H1 (cell line): ENCODE measurements at regions not wholly inside any gene's neighbourhood (a gene's known extent, or its start where the extent isn't known, plus 50 kb on each side); places are given as distances from the start of the nearest gene placed in this dataset.

Experiments
- ASH2L ChIP-seq: fragments of 200-600, 300-600 bp; sonication (generic); IDR thresholded peaks from one replicate; pipeline ENCODE4 v1.7.1; 2017; ENCODE audit warnings: low read length
- EGR1 ChIP-seq: IDR thresholded peaks from 2 replicates; pipeline ENCODE4 v1.6.1; 2011; ENCODE audit warnings: low read depth, low read length, borderline replicate concordance
- POU5F1 ChIP-seq: IDR thresholded peaks from 2 replicates; pipeline ENCODE4 v1.6.1; 2011; ENCODE audit warnings: low read depth, mild to moderate bottlenecking, low read length, moderate library complexity
- RNF2 ChIP-seq: fragments of 200-900, 300-1000 bp; sonication (generic); IDR thresholded peaks from 2 replicates; pipeline ENCODE4 v1.7.1; 2016; ENCODE audit warnings: borderline replicate concordance, low read depth, mild to moderate bottlenecking, antibody characterized with exemption, low read length; ENCODE audit not compliant: poor library complexity, severe bottlenecking; ENCODE audit errors: missing control alignments
- SUZ12 ChIP-seq: fragments of 200-600 bp; sonication (generic); IDR thresholded peaks from 2 replicates; pipeline ENCODE4 v1.6.1; 2012; ENCODE audit warnings: mild to moderate bottlenecking, inconsistent platforms, low read length, moderate library complexity, mixed read lengths
- TBP ChIP-seq: IDR thresholded peaks from 2 replicates; pipeline ENCODE4 v1.6.1; 2011; ENCODE audit warnings: low read depth, low read length, improper control_type of control experiment

- TF ChIP-seq RNF2 (no peak), TBP (no peak), EGR1 (no peak), POU5F1 (no peak), ASH2L (no peak), SUZ12 (no peak)
These were observed 82.4 kb downstream of the VEGFA start (continued) for GRCh38 chr6:43852350-43852864.
